ENCODE measurements at regions not wholly inside any gene's neighbourhood (a gene's known extent, or its start where the extent isn't known, plus 50 kb on each side); places are given as distances from the start of the nearest gene placed in this dataset.

DNA sequence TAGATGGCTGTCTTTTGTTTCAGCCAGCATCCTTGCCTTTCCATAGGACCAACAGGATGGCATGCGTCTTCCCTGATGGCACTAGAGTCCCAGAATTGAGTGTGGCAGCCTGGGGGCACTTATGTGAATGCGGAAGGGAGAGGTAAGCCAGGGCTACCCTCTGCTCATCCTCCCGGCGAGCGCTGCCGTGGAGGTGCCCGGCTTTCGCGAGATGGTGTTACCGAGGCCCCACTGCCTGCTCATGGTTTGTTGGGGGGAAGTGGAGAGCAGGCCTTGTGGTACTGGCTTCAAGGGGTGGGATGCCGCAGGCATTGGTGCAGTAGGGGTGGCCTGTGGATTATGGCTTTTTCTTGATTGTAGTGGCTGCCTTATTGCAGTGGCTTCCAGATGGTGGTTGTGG lies 174.3 kb downstream of the AACS start:
- no peak for TF ChIP-seq CTCF (IDR thresholded peaks at IDR 0.05; ENCODE audit: control extremely low read depth, extremely low read depth)
- Histone ChIP-seq H3K27ac (ENCODE audit: low read depth in 1 of 2, low read length in 1 of 2) (no peak overlapping the region), H3K9ac (ENCODE audit: insufficient read depth in 1 of 2, low read length in 2 of 2) (no peak overlapping the region), H3K9me3 (ENCODE audit: control insufficient read depth in 4 of 4, insufficient read depth in 3 of 4, low read length in 3 of 4) (peaks cover 0 to 2% (median 0%) of the 10 kb centered on the region in 4 donors), H3K27me3 (ENCODE audit: control insufficient read depth in 3 of 3, insufficient read depth in 3 of 3, low read length in 2 of 3) (peaks cover 0 to 5% (median 0%) of the 10 kb centered on the region in 3 donors), H3K4me3 (no peak overlapping the region), H3K4me1 (ENCODE audit: control insufficient read depth in 5 of 5, insufficient read depth in 5 of 5, low read length in 5 of 5) (no peaks in the 10 kb centered on the region), H3K36me3 (ENCODE audit: control insufficient read depth in 4 of 4, insufficient read depth in 4 of 4, low read length in 4 of 4) (no peaks in the 10 kb centered on the region)
- WGBS, 2 donors = 95 to 97% methylated on average over 11 of the region's 11 CpGs
- DNase-seq = no peak
- ATAC-seq (ENCODE audit: insufficient read depth, low FRiP score) = no peak

GRCh38 chr12:125240717-125241116 lies 175.5 kb downstream of the AACS start:
- no peak for TF ChIP-seq CTCF (IDR thresholded peaks at IDR 0.05; ENCODE audit: control extremely low read depth, extremely low read depth)

GRCh38 chr12:125243811-125244210 lies 178.6 kb downstream of the AACS start:
- Histone ChIP-seq H3K9ac (ENCODE audit: insufficient read depth in 1 of 2, low read length in 2 of 2) (no peak overlapping the region), H3K4me3 (no peak overlapping the region), H3K27ac (ENCODE audit: low read depth in 1 of 2, low read length in 1 of 2) (no peak overlapping the region), H3K27me3 (ENCODE audit: control insufficient read depth in 3 of 3, insufficient read depth in 3 of 3, low read length in 2 of 3) (peaks cover 0 to 15% (median 0%) of the 10 kb centered on the region in 3 donors), H3K36me3 (ENCODE audit: control insufficient read depth in 4 of 4, insufficient read depth in 4 of 4, low read length in 4 of 4) (no peaks in the 10 kb centered on the region), H3K9me3 (ENCODE audit: control insufficient read depth in 4 of 4, insufficient read depth in 3 of 4, low read length in 3 of 4) (peaks cover 0 to 6% (median 0%) of the 10 kb centered on the region in 4 donors), H3K4me1 (ENCODE audit: control insufficient read depth in 5 of 5, insufficient read depth in 5 of 5, low read length in 5 of 5) (no peaks in the 10 kb centered on the region)
- DNase-seq (no peak), ATAC-seq (ENCODE audit: insufficient read depth, low FRiP score) (no peak)
- TF ChIP-seq CTCF (IDR thresholded peaks at IDR 0.05; ENCODE audit: control extremely low read depth, extremely low read depth) = no peak
- 72 to 73% methylated on average over 11 of the region's 11 CpGs for WGBS, 2 donors

More at GRCh38 chr12:125240717-125241116, 175.5 kb downstream of the AACS start:
- Histone ChIP-seq H3K27ac (ENCODE audit: low read depth in 1 of 2, low read length in 1 of 2) (no peak overlapping the region), H3K4me1 (ENCODE audit: control insufficient read depth in 5 of 5, insufficient read depth in 5 of 5, low read length in 5 of 5) (no peaks in the 10 kb centered on the region), H3K9me3 (ENCODE audit: control insufficient read depth in 4 of 4, insufficient read depth in 3 of 4, low read length in 3 of 4) (peaks cover 0 to 4% (median 0%) of the 10 kb centered on the region in 4 donors), H3K27me3 (ENCODE audit: control insufficient read depth in 3 of 3, insufficient read depth in 3 of 3, low read length in 2 of 3) (peaks cover 0 to 7% (median 0%) of the 10 kb centered on the region in 3 donors), H3K4me3 (no peak overlapping the region), H3K36me3 (ENCODE audit: control insufficient read depth in 4 of 4, insufficient read depth in 4 of 4, low read length in 4 of 4) (no peaks in the 10 kb centered on the region), H3K9ac (ENCODE audit: insufficient read depth in 1 of 2, low read length in 2 of 2) (no peak overlapping the region)
- ATAC-seq (ENCODE audit: insufficient read depth, low FRiP score) = no peak
- DNase-seq = no peak
- WGBS, 2 donors = 57 to 64% methylated on average over 17 of the region's 17 CpGs

GRCh38 chr12:125244338-125244737 lies 179.1 kb downstream of the AACS start:
- TF ChIP-seq CTCF (IDR thresholded peaks at IDR 0.05; ENCODE audit: control extremely low read depth, extremely low read depth) = no peak
- no peak overlapping the region for H3K27ac ChIP-seq (ENCODE audit: low read depth in 1 of 2, low read length in 1 of 2)
- 89 to 90% methylated on average over 8 of the region's 8 CpGs for WGBS, 2 donors
- H3K9ac ChIP-seq (ENCODE audit: insufficient read depth in 1 of 2, low read length in 2 of 2) = no peak overlapping the region
- H3K4me3 ChIP-seq = no peak overlapping the region
- H3K9me3 ChIP-seq (ENCODE audit: control insufficient read depth in 4 of 4, insufficient read depth in 3 of 4, low read length in 3 of 4) = peaks cover 0 to 6% (median 0%) of the 10 kb centered on the region in 4 donors
- H3K4me1 ChIP-seq (ENCODE audit: control insufficient read depth in 5 of 5, insufficient read depth in 5 of 5, low read length in 5 of 5) = no peaks in the 10 kb centered on the region
- DNase-seq (no peak), ATAC-seq (ENCODE audit: insufficient read depth, low FRiP score) (no peak)
- H3K27me3 ChIP-seq (ENCODE audit: control insufficient read depth in 3 of 3, insufficient read depth in 3 of 3, low read length in 2 of 3) = peaks cover 0 to 18% (median 0%) of the 10 kb centered on the region in 3 donors
- no peaks in the 10 kb centered on the region for H3K36me3 ChIP-seq (ENCODE audit: control insufficient read depth in 4 of 4, insufficient read depth in 4 of 4, low read length in 4 of 4)
